Panc1 (cell line): ENCODE measurements at regions not wholly inside any gene's neighbourhood (a gene's known extent, or its start where the extent isn't known, plus 50 kb on each side); places are given as distances from the start of the nearest gene placed in this dataset.

Experiments used
- ATAC-seq: fragments of 200-7000 bp; cut with Tn5 transposase; 2 replicates; pipeline ENCODE4 v1.9.1; 2020; ENCODE audit warnings: mild to moderate bottlenecking, moderate library complexity
- BruUV-seq: library from RNA; stranded (reverse); fragments of 400-500 nt; replicated peaks from 2 replicates; lab custom pipeline; 2021; lab: Mats Ljungman, UMichigan
- CTCF ChIA-PET: fragments of 300-600 bp; sonication (Branson Sonifier 250); formaldehyde crosslinking; loops from one replicate; lab custom pipeline; 2022; ENCODE audit warnings: antibody characterized with exemption; lab: Charles Lee
- POLR2A ChIA-PET: fragments of 300-600 bp; sonication (Branson Sonifier 250); formaldehyde crosslinking; loops from one replicate; lab custom pipeline; 2022; ENCODE audit warnings: antibody characterized with exemption; lab: Charles Lee
- DNase-seq: peaks from one replicate; pipeline ENCODE4 v3.0.0-alpha.2; 2010; ENCODE audit warnings: low read depth, low spot score
- H3K27ac ChIP-seq: 2 replicates; pipeline ENCODE4 v1.5.1; 2011; ENCODE audit warnings: mild to moderate bottlenecking, low read length, inconsistent platforms
- H3K27me3 ChIP-seq: fragments of 200-500 bp; sonication (Bioruptor generic); 2 replicates; pipeline ENCODE4 v1.6.0; 2014; ENCODE audit warnings: low read length, inconsistent platforms; ENCODE audit not compliant: control insufficient read depth, insufficient read depth
- H3K36me3 ChIP-seq: fragments of 200-500 bp; sonication (Bioruptor generic); 2 replicates; pipeline ENCODE4 v1.5.1; 2014; ENCODE audit warnings: inconsistent platforms, mild to moderate bottlenecking, low read length, moderate library complexity; ENCODE audit not compliant: control insufficient read depth, insufficient read depth
- H3K4me1 ChIP-seq: 2 replicates; pipeline ENCODE4 v1.5.1; 2011; ENCODE audit warnings: inconsistent platforms, mild to moderate bottlenecking, low read length, moderate library complexity; ENCODE audit not compliant: control insufficient read depth, insufficient read depth
- H3K4me3 ChIP-seq, 2 experiments: 2 replicates each; pipeline ENCODE4 v1.5.1; 2011 to 2012; ENCODE audit warnings: low read depth in 2 of 2, low read length in 2 of 2, mild to moderate bottlenecking in 2 of 2, inconsistent platforms in 1 of 2, moderate library complexity in 1 of 2
- H3K9me3 ChIP-seq: fragments of 200-500 bp; sonication (Bioruptor generic); 2 replicates; pipeline ENCODE4 v1.5.1; 2014; ENCODE audit warnings: low read depth, mild to moderate bottlenecking, inconsistent platforms, low read length, moderate library complexity; ENCODE audit not compliant: control insufficient read depth, insufficient read depth
- POLR2AphosphoS5 ChIP-seq: IDR thresholded peaks from 2 replicates; pipeline ENCODE4 v1.6.1; 2012; ENCODE audit warnings: mild to moderate bottlenecking, low read depth, low read length, moderate library complexity
- SIN3A ChIP-seq: IDR thresholded peaks from 2 replicates; pipeline ENCODE4 v1.6.1; 2012; ENCODE audit warnings: low read depth, mild to moderate bottlenecking, low read length, moderate library complexity, borderline replicate concordance; ENCODE audit not compliant: insufficient read depth
- TCF7L2 ChIP-seq: IDR thresholded peaks from 2 replicates; pipeline ENCODE4 v1.6.1; 2011; ENCODE audit warnings: mild to moderate bottlenecking, low read depth, low read length, inconsistent platforms
- in situ Hi-C: cut with HindIII; loops from 2 replicates; pipeline ENCODE4 v1.10.0; 2016; ENCODE audit warnings: low sequenced_read_pairs, low pct_unique_long_range_greater_than_20kb
- intact Hi-C: fragments of 100-400 bp; cut with micrococcal nuclease; formaldehyde crosslinking; loops from one replicate; pipeline ENCODE4 v1.10.0; 2022; ENCODE audit not compliant: unreplicated experiment
- TF ChIP-seq, protein P1 (sequence below): fragments of 450-650 bp; IDR thresholded peaks from 2 replicates; pipeline ENCODE4 v1.5.1; 2017; ENCODE audit warnings: mild to moderate bottlenecking
- TF ChIP-seq, protein P2 (sequence below), 2 experiments: IDR thresholded peaks; 2 replicates each; pipeline ENCODE4 v1.6.1; 2011 to 2012; ENCODE audit warnings: low read depth in 2 of 2, control low read depth in 1 of 2, low read length in 1 of 2, mild to moderate bottlenecking in 1 of 2, moderate library complexity in 1 of 2; ENCODE audit not compliant: insufficient read depth in 1 of 2

DNA sequence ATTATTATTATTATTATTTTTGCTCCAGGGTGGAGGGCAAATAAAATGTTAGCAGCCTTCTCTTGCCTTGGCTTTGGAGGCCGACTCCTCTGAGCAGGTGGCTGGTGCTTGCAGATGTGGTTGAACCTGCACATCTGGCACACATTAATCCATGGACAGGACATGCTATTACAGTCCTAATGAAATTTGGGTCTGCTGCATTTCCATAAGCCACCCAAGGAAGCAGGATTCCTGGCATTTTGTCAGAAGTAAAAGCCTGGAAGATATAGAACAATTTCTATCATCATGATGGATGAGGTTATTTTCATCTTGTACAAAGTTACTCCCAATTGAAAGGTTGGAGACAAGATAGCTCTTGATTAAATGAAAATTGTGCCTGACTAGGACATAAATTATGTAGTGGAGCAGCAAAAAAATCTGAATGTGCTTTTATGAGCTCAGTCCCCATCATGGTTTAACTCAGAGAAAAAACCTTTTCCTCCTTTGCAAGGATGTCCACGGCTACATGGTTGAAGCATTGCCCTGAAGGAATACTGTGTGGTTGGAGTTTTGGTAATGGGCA is 130.9 kb upstream of the RGMA start:
- TF ChIP-seq POLR2AphosphoS5 (no peak), SIN3A (no peak)
- Histone ChIP-seq H3K9me3 (no peaks in the 10 kb centered on the region), H3K4me3 (no peak overlapping the region), H3K36me3 (no peaks in the 10 kb centered on the region), H3K4me1 (no peaks in the 10 kb centered on the region), H3K27ac (no peak overlapping the region), H3K27me3 (no peaks in the 10 kb centered on the region)
- DNase-seq: no peak
- in situ Hi-C loops: no loop called here
- POLR2A ChIA-PET: no interaction called here
- CTCF ChIA-PET: interaction anchor here (0.5 kb wide), 1 partner anchor 341 kb away, joined by 6 read pairs; no protein-coding TSS in a partner anchor
- intact Hi-C loops: no loop called here
- no TSS peak for BruUV-seq
- ATAC-seq: no peak

DNA sequence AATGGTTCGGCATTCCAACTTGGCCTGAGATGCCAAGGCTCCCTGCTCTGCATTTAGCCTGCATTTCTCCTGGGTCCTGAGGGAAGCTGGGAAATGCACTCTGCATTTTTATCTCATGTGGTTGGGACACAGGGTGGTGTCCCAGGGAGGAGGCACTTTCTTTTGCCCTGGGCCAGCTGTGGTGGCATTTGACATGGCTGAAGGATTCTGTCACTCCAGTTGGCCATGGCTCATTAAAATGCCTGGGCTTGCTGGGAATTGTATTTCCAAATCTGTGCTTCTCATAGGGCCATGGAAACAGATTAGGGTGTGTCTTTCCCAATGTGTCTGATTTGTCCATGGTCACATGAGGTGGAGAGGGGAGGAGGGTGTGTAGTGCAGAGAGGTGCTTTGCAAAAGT is 128.3 kb upstream of the RGMA start:
- in situ Hi-C loops (no loop called here), intact Hi-C loops (no loop called here)
- Histone ChIP-seq H3K27ac (no peak overlapping the region), H3K4me3 (no peak overlapping the region), H3K9me3 (no peaks in the 10 kb centered on the region), H3K4me1 (no peaks in the 10 kb centered on the region), H3K27me3 (no peaks in the 10 kb centered on the region), H3K36me3 (no peaks in the 10 kb centered on the region)
- BruUV-seq: no TSS peak
- CTCF ChIA-PET: no interaction called here
- TF ChIP-seq TCF7L2 (no peak), POLR2AphosphoS5 (no peak), SIN3A (no peak)
- TF ChIP-seq, protein P1, sequence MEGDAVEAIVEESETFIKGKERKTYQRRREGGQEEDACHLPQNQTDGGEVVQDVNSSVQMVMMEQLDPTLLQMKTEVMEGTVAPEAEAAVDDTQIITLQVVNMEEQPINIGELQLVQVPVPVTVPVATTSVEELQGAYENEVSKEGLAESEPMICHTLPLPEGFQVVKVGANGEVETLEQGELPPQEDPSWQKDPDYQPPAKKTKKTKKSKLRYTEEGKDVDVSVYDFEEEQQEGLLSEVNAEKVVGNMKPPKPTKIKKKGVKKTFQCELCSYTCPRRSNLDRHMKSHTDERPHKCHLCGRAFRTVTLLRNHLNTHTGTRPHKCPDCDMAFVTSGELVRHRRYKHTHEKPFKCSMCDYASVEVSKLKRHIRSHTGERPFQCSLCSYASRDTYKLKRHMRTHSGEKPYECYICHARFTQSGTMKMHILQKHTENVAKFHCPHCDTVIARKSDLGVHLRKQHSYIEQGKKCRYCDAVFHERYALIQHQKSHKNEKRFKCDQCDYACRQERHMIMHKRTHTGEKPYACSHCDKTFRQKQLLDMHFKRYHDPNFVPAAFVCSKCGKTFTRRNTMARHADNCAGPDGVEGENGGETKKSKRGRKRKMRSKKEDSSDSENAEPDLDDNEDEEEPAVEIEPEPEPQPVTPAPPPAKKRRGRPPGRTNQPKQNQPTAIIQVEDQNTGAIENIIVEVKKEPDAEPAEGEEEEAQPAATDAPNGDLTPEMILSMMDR: no peak
- TF ChIP-seq, protein P2, sequence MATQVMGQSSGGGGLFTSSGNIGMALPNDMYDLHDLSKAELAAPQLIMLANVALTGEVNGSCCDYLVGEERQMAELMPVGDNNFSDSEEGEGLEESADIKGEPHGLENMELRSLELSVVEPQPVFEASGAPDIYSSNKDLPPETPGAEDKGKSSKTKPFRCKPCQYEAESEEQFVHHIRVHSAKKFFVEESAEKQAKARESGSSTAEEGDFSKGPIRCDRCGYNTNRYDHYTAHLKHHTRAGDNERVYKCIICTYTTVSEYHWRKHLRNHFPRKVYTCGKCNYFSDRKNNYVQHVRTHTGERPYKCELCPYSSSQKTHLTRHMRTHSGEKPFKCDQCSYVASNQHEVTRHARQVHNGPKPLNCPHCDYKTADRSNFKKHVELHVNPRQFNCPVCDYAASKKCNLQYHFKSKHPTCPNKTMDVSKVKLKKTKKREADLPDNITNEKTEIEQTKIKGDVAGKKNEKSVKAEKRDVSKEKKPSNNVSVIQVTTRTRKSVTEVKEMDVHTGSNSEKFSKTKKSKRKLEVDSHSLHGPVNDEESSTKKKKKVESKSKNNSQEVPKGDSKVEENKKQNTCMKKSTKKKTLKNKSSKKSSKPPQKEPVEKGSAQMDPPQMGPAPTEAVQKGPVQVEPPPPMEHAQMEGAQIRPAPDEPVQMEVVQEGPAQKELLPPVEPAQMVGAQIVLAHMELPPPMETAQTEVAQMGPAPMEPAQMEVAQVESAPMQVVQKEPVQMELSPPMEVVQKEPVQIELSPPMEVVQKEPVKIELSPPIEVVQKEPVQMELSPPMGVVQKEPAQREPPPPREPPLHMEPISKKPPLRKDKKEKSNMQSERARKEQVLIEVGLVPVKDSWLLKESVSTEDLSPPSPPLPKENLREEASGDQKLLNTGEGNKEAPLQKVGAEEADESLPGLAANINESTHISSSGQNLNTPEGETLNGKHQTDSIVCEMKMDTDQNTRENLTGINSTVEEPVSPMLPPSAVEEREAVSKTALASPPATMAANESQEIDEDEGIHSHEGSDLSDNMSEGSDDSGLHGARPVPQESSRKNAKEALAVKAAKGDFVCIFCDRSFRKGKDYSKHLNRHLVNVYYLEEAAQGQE (IDR thresholded peaks at IDR 0.05; ENCODE audit: insufficient read depth in 1 of 2, low read depth in 2 of 2, low read length in 1 of 2): no peak
- ATAC-seq (no peak), DNase-seq (no peak)
- POLR2A ChIA-PET: no interaction called here

DNA sequence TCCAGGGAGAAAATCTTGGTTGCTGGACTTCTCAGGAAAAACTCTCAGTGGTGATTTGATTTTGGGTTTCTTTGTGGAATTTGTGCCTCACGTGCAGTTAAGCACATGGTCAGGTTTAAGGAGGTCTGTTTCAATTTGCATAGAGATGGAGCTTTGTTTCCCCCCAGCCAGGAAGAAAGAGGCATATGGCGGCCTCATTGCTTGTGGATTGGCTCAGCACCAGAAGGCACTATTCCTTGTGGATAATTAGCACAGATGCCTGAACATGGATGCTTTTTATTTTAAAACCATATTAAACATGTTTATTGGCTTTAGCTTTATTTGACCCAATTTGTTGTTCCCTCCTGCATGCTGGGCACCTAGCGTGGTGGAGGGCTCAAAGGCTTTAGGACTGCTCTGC is 125.1 kb upstream of the RGMA start:
- no peaks in the 10 kb centered on the region for H3K9me3 ChIP-seq
- H3K27ac ChIP-seq: no peak overlapping the region
- CTCF ChIA-PET: interaction anchor here (0.6 kb wide), 1 partner anchor 1124 kb away, joined by 6 read pairs; no protein-coding TSS in a partner anchor
- TF ChIP-seq, protein P1: no peak
- TF ChIP-seq, protein P2 (IDR thresholded peaks at IDR 0.05; ENCODE audit: insufficient read depth in 1 of 2, low read depth in 2 of 2, low read length in 1 of 2): no peak
- no peak for TF ChIP-seq SIN3A
- no peak for TF ChIP-seq TCF7L2
- no peak for TF ChIP-seq POLR2AphosphoS5
- H3K4me1 ChIP-seq: no peaks in the 10 kb centered on the region
- POLR2A ChIA-PET: no interaction called here
- DNase-seq (no peak), ATAC-seq (no peak)
- in situ Hi-C loops: no loop called here
- H3K36me3 ChIP-seq: no peaks in the 10 kb centered on the region
- BruUV-seq: no TSS peak
- 0 out of 2 replicates have a peak, but pooled peaks cover 2% of the 10 kb centered on the region for H3K27me3 ChIP-seq
- no peak overlapping the region for H3K4me3 ChIP-seq
- intact Hi-C loops: no loop called here
